Skin of body (tissue), 2 donors: ENCODE measurements at regions not wholly inside any gene's neighbourhood (a gene's known extent, or its start where the extent isn't known, plus 50 kb on each side); places are given as distances from the start of the nearest gene placed in this dataset. TPM values are rescaled to one million over a fixed set of nuclear protein-coding genes. Genes with fewer than 3 reads are reported as not detected.
A peak's percentile ranks its signal among the peaks of the same experiment; 100 is the strongest.
"Not testable (repeated sequence)": the region's sequence is repeated elsewhere in the genome, so short reads cannot be mapped to it uniquely, and the experiment has no call there.

ENCODE experiments used
- DNase-seq: peaks from one replicate; lab custom pipeline; 2025; lab: John Stamatoyannopoulos, UW
- small RNA-seq: library from RNA; depleted of rRNA; stranded (forward); fragments of <200 nt; gene quantifications from one replicate; pipeline ENCODE3, GENCODE V24; 2014; ENCODE audit warnings: low replicate concordance

GRCh38 chrX:112935029-112935428 is 94.4 kb upstream of the AMOT start:
- DNase-seq = no peak

- DNase-seq = no peak
Measured at GRCh38 chrX:112931900-112932299, 91.3 kb upstream of the AMOT start.

GRCh38 chrX:112931478-112931877 is 90.8 kb upstream of the AMOT start:
- no peak for DNase-seq

GRCh38 chrX:112923381-112923780 is 82.8 kb upstream of the AMOT start:
- DNase-seq = not testable (repeated sequence)

GRCh38 chrX:112913807-112914206 is 73.2 kb upstream of the AMOT start:
- DNase-seq = no peak

GRCh38 chrX:112910418-112910817 is 69.8 kb upstream of the AMOT start:
- no peak for DNase-seq

- no peak for DNase-seq
Measured at GRCh38 chrX:112901869-112902725, 61.5 kb upstream of the AMOT start.

- no peak for DNase-seq
Measured at GRCh38 chrX:112896051-112896450, 55.4 kb upstream of the AMOT start.

Small RNAs in the stretch of these regions (small RNA-seq; reads per million reads assigned to genes)
- gene AL031183.1 = not detected
- gene RF00012 = not detected
- gene RF00088 = 0.24 reads per million, percentile 10 among the genes with 10 or more reads in this experiment
- gene RN7SL93P = not detected
- gene RNU1-57P = not detected
- not detected for gene RNU6-1015P
